ENCODE measurements at regions not wholly inside any gene's neighbourhood (a gene's known extent, or its start where the extent isn't known, plus 50 kb on each side); places are given as distances from the start of the nearest gene placed in this dataset.

- ChIA-PET CTCF (no interaction called here), SMC1A (ENCODE audit: uncharacterized antibody, unreplicated experiment) (no interaction called here), RAD21 (ENCODE audit: unreplicated experiment) (no interaction called here), POLR2A (no interaction called here)
- BruUV-seq (replicated peaks): no TSS peak
- TF ChIP-seq NR2C2 (IDR thresholded peaks at IDR 0.05; ENCODE audit: borderline replicate concordance, control insufficient read depth, insufficient read length, low read depth): no peak
- no peak for TF ChIP-seq SP1 (IDR thresholded peaks at IDR 0.05; ENCODE audit: low read depth, low read length)
- TF ChIP-seq FOS (IDR thresholded peaks at IDR 0.05; ENCODE audit: borderline replicate concordance, extremely low read depth, insufficient read length): no peak
- TF ChIP-seq E2F8 (IDR thresholded peaks at IDR 0.05; ENCODE audit: low read depth, partially characterized antibody): no peak
- TF ChIP-seq FOXM1 (IDR thresholded peaks at IDR 0.05; ENCODE audit: low read depth, low read length): no peak
- TF ChIP-seq TAF1 (IDR thresholded peaks at IDR 0.05; ENCODE audit: borderline replicate concordance, low read depth, low read length): no peak
- no peak overlapping the region for H3K27ac ChIP-seq (ENCODE audit: control insufficient read depth, insufficient read depth)
- no peak overlapping the region for H3K4me2 ChIP-seq (ENCODE audit: control insufficient read depth, insufficient read depth)
- ATAC-seq (no peak), DNase-seq (ENCODE audit: low read depth, low spot score) (no peak), FAIRE-seq (no peak)
- WGBS (ENCODE audit: insufficient coverage, insufficient replicate concordance, low lambda C conversion rate, missing lambda C conversion rate): 54% methylated on average over 4 of the region's 4 CpGs
- H3K9ac ChIP-seq (ENCODE audit: control insufficient read depth, insufficient read depth, low read length): no peak overlapping the region
- H3K4me3 ChIP-seq: no peak overlapping the region
- H3K79me2 ChIP-seq (ENCODE audit: control insufficient read depth, insufficient read depth, low read length): no peaks in the 10 kb centered on the region
- H3K27me3 ChIP-seq (replicated peaks in 1 of 2; ENCODE audit: control insufficient read depth in 2 of 2, insufficient read depth in 2 of 2, low read length in 1 of 2): no peaks in the 10 kb centered on the region
- no peaks in the 10 kb centered on the region for H4K20me1 ChIP-seq (ENCODE audit: control insufficient read depth, insufficient read depth)
- H3K4me1 ChIP-seq (ENCODE audit: control insufficient read depth, insufficient read depth, low read length): no peaks in the 10 kb centered on the region
- H3K36me3 ChIP-seq (ENCODE audit: control insufficient read depth in 2 of 2, insufficient read depth in 2 of 2, low read length in 1 of 2): no peaks in the 10 kb centered on the region
- in situ Hi-C loops (cut with MboI) (no loop called here), intact Hi-C loops (cut with micrococcal nuclease; ENCODE audit: unreplicated experiment) (no loop called here)
- H3K9me3 ChIP-seq (replicated peaks; ENCODE audit: control insufficient read depth, insufficient read depth, low read length): no peaks in the 10 kb centered on the region
- H2AFZ ChIP-seq (ENCODE audit: control insufficient read depth, low read depth, low read length): no peak overlapping the region
These were observed 693.0 kb upstream of the CADM2 start for GRCh38 chr3:84265768-84266167.

- ChIA-PET SMC1A (ENCODE audit: uncharacterized antibody, unreplicated experiment) (no interaction called here), CTCF (no interaction called here), POLR2A (no interaction called here), RAD21 (ENCODE audit: unreplicated experiment) (no interaction called here)
- no peak overlapping the region for H3K9ac ChIP-seq (ENCODE audit: control insufficient read depth, insufficient read depth, low read length)
- no peaks in the 10 kb centered on the region for H3K4me1 ChIP-seq (ENCODE audit: control insufficient read depth, insufficient read depth, low read length)
- H3K27me3 ChIP-seq (replicated peaks in 1 of 2; ENCODE audit: control insufficient read depth in 2 of 2, insufficient read depth in 2 of 2, low read length in 1 of 2): no peaks in the 10 kb centered on the region
- TF ChIP-seq ZBED1 (IDR thresholded peaks at IDR 0.05; ENCODE audit: borderline replicate concordance) (no peak), SMAD1 (IDR thresholded peaks at IDR 0.05; ENCODE audit: low read depth, partially characterized antibody) (no peak), ASH2L (IDR thresholded peaks at IDR 0.05; ENCODE audit: borderline replicate concordance, low read depth) (no peak), BHLHE40 (IDR thresholded peaks at IDR 0.05; ENCODE audit: borderline replicate concordance in 1 of 2, low read depth in 2 of 2, low read length in 1 of 2) (no peak), SPI1 (IDR thresholded peaks at IDR 0.05; ENCODE audit: borderline replicate concordance, insufficient read depth, low read depth, low read length) (no peak), HDAC2 (IDR thresholded peaks at IDR 0.05) (no peak)
- intact Hi-C loops (cut with micrococcal nuclease; ENCODE audit: unreplicated experiment): no loop called here
- no peak overlapping the region for H3K4me3 ChIP-seq
- BruUV-seq (replicated peaks): no TSS peak
- FAIRE-seq: no peak
- ATAC-seq: no peak
- no peaks in the 10 kb centered on the region for H3K79me2 ChIP-seq (ENCODE audit: control insufficient read depth, insufficient read depth, low read length)
- H2AFZ ChIP-seq (ENCODE audit: control insufficient read depth, low read depth, low read length): no peak overlapping the region
- H4K20me1 ChIP-seq (ENCODE audit: control insufficient read depth, insufficient read depth): no peaks in the 10 kb centered on the region
- no peak overlapping the region for H3K27ac ChIP-seq (ENCODE audit: control insufficient read depth, insufficient read depth)
- in situ Hi-C loops (cut with MboI): no loop called here
- no peaks in the 10 kb centered on the region for H3K36me3 ChIP-seq (ENCODE audit: control insufficient read depth in 2 of 2, insufficient read depth in 2 of 2, low read length in 1 of 2)
- WGBS (ENCODE audit: insufficient coverage, insufficient replicate concordance, low lambda C conversion rate, missing lambda C conversion rate): 0% methylated on average over 2 of the region's 2 CpGs
- H3K9me3 ChIP-seq (replicated peaks; ENCODE audit: control insufficient read depth, insufficient read depth, low read length): no peaks in the 10 kb centered on the region
- DNase-seq (ENCODE audit: low read depth, low spot score): no peak
- H3K4me2 ChIP-seq (ENCODE audit: control insufficient read depth, insufficient read depth): no peak overlapping the region
These were observed 683.3 kb upstream of the CADM2 start for GRCh38 chr3:84275532-84275931.

All from GM12878 (cell line).